ENCODE measurements at regions not wholly inside any gene's neighbourhood (a gene's known extent, or its start where the extent isn't known, plus 50 kb on each side); places are given as distances from the start of the nearest gene placed in this dataset.

DNA sequence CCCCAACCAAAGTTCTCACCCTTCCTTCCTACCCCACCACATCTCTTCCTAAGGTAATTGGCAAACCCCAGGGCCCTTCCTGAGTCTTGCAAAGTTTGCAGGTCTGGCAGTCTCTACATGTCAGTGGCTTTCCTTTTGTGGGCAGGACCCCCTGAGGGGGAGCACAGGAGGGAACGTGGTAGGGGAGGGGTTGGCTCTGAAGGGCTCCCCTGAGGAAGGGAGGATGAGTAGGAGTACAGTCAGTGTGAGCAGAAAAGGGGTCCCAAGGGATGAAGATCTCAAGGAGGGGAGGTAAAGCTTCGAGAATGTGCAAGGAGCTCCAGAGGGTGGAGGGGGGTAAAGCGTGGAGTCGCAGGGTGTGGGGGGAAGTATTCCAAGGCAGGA lies 206.9 kb downstream of the RAB11FIP4 start:
- no peak overlapping the region for H3K27ac ChIP-seq (ENCODE audit: low read length)
- H3K9ac ChIP-seq (ENCODE audit: low read length) = no peak overlapping the region
- H3K36me3 ChIP-seq (replicated peaks; ENCODE audit: insufficient read depth, low read length) = no peaks in the 10 kb centered on the region
- no peak for TF ChIP-seq EZH2phosphoT487 (IDR thresholded peaks at IDR 0.05; ENCODE audit: low read length)
- TF ChIP-seq EZH2 (optimal IDR thresholded peaks at IDR 0.05; ENCODE audit: low read depth, low read length) = no peak
- TF ChIP-seq, protein P1, sequence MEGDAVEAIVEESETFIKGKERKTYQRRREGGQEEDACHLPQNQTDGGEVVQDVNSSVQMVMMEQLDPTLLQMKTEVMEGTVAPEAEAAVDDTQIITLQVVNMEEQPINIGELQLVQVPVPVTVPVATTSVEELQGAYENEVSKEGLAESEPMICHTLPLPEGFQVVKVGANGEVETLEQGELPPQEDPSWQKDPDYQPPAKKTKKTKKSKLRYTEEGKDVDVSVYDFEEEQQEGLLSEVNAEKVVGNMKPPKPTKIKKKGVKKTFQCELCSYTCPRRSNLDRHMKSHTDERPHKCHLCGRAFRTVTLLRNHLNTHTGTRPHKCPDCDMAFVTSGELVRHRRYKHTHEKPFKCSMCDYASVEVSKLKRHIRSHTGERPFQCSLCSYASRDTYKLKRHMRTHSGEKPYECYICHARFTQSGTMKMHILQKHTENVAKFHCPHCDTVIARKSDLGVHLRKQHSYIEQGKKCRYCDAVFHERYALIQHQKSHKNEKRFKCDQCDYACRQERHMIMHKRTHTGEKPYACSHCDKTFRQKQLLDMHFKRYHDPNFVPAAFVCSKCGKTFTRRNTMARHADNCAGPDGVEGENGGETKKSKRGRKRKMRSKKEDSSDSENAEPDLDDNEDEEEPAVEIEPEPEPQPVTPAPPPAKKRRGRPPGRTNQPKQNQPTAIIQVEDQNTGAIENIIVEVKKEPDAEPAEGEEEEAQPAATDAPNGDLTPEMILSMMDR (IDR thresholded peaks at IDR 0.05; ENCODE audit: low read length) = no peak
- no peak for DNase-seq
- no peaks in the 10 kb centered on the region for H3K9me3 ChIP-seq (replicated peaks; ENCODE audit: insufficient read depth, low read length)
- no peaks in the 10 kb centered on the region for H3K9me2 ChIP-seq (replicated peaks; ENCODE audit: insufficient read depth, low read length)
- no peak overlapping the region for H2AFZ ChIP-seq (ENCODE audit: low read length)
- H3F3A ChIP-seq (ENCODE audit: insufficient read depth, low read length) = no peaks in the 10 kb centered on the region
- no peaks in the 10 kb centered on the region for H4K20me1 ChIP-seq (ENCODE audit: insufficient read depth, low read length)
- no peaks in the 10 kb centered on the region for H3K79me2 ChIP-seq (ENCODE audit: low read length)
- no peak overlapping the region for H3K4me3 ChIP-seq (ENCODE audit: low read length)
- H3K4me1 ChIP-seq (ENCODE audit: low read length) = peaks cover 10% of the 10 kb centered on the region
- H3K27me3 ChIP-seq (replicated peaks; ENCODE audit: insufficient read depth, low read length) = no peaks in the 10 kb centered on the region
- no peak overlapping the region for H3K4me2 ChIP-seq (ENCODE audit: low read depth, low read length)

DNA sequence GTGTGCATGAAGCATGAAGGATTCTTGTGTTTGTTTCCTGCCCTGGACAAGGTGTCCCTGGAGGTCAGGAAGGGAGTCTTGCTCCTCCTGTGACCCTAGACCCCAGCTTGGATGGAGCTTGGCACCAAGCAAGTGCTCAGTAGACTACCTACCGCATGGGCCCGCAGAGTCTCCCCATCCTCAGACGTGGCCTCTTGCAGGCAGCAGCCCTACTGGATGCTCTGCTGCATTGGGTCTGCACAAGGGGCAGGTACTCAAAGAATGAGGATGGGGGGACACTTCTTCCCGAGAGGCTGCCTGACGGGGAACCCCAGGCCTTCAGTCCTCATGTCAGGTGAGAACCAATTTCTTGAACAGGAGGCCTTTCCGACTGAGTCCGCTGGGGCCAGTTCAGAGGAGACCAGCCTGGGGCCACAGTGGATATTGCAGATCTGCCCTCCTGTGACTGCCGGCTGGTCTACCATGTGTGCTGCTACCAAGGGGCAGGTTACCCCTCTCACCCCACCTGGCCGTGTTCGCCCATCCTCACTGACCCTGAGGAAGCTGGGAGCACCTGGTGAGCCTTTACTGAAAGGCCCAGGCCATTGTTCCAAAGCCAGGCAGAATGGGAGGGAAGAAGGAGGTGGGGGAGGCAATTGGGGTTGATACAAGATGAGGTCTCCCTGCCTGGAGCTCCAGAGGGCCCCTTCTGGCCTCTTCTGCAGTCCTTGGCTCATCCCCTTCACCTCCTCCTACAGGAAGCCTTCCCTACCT lies 206.3 kb downstream of the RAB11FIP4 start:
- no peak for DNase-seq
- no peaks in the 10 kb centered on the region for H4K20me1 ChIP-seq (ENCODE audit: insufficient read depth, low read length)
- H3K27ac ChIP-seq (ENCODE audit: low read length) = no peak overlapping the region
- TF ChIP-seq EZH2 (optimal IDR thresholded peaks at IDR 0.05; ENCODE audit: low read depth, low read length) (no peak), EZH2phosphoT487 (IDR thresholded peaks at IDR 0.05; ENCODE audit: low read length) (no peak)
- TF ChIP-seq, protein P1 (IDR thresholded peaks at IDR 0.05; ENCODE audit: low read length) = no peak
- no peaks in the 10 kb centered on the region for H3K9me2 ChIP-seq (replicated peaks; ENCODE audit: insufficient read depth, low read length)
- no peaks in the 10 kb centered on the region for H3F3A ChIP-seq (ENCODE audit: insufficient read depth, low read length)
- peaks cover 10% of the 10 kb centered on the region for H3K4me1 ChIP-seq (ENCODE audit: low read length)
- no peaks in the 10 kb centered on the region for H3K79me2 ChIP-seq (ENCODE audit: low read length)
- no peaks in the 10 kb centered on the region for H3K9me3 ChIP-seq (replicated peaks; ENCODE audit: insufficient read depth, low read length)
- no peak overlapping the region for H3K4me2 ChIP-seq (ENCODE audit: low read depth, low read length)
- no peak overlapping the region for H3K9ac ChIP-seq (ENCODE audit: low read length)
- H3K4me3 ChIP-seq (ENCODE audit: low read length) = no peak overlapping the region
- H2AFZ ChIP-seq (ENCODE audit: low read length) = no peak overlapping the region
- no peaks in the 10 kb centered on the region for H3K27me3 ChIP-seq (replicated peaks; ENCODE audit: insufficient read depth, low read length)
- H3K36me3 ChIP-seq (replicated peaks; ENCODE audit: insufficient read depth, low read length) = no peaks in the 10 kb centered on the region

DNA sequence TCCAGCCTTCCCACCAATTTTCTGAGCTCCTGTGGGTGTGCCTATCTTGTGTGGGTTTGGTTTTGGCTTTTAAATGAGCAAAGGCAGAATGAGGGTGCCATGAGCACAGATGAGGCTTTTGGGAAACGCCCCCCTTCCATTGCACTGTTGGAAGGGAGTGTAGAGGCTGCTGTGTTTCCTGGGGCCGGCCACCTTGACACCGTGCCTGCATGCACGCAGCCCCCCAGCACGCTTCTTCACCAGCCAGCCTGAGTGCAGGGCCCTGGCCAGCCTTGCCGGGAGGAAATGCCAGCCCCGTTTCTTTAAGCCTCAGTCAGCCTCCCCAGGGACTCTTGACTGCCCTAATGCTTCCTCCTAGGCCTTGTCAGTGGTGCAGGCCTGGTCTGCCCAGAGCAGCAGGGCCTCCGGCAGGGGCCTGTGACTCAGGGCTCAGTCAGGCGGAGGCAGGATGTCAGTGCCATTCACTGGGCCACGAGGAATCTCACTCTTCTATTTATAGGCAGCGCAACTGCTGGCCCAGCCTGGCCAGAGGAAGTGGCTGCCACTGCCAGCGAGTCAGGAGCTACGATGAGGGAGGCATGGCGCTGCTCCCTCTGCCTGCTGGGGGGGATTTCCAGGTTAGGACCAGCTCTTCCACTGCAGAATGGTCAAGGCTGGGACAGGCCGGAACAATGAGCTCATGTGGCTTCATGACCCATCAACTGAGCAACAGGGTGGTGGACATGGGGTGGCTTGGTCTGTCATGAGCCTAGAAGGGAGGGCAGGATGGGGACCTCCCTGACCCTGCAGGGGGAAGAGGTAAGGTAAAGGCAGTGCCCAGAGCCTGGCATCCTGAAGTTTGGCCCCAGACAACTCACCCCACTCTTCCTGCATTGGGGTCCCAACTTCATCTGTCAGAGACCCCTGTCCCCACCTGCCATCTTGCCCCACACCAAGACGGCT lies 205.2 kb downstream of the RAB11FIP4 start:
- Histone ChIP-seq H3K79me2 (ENCODE audit: low read length) (no peaks in the 10 kb centered on the region), H2AFZ (ENCODE audit: low read length) (peak overlapping the region; percentile 61), H3K9me2 (replicated peaks; ENCODE audit: insufficient read depth, low read length) (no peaks in the 10 kb centered on the region), H3F3A (ENCODE audit: insufficient read depth, low read length) (no peaks in the 10 kb centered on the region), H3K4me3 (ENCODE audit: low read length) (no peak overlapping the region), H3K9me3 (replicated peaks; ENCODE audit: insufficient read depth, low read length) (no peaks in the 10 kb centered on the region), H3K4me1 (ENCODE audit: low read length) (peaks cover 10% of the 10 kb centered on the region), H3K36me3 (replicated peaks; ENCODE audit: insufficient read depth, low read length) (no peaks in the 10 kb centered on the region), H3K27ac (ENCODE audit: low read length) (peak overlapping the region; percentile 34; the same call in 1 of the 2 replicates), H3K27me3 (replicated peaks; ENCODE audit: insufficient read depth, low read length) (no peaks in the 10 kb centered on the region), H4K20me1 (ENCODE audit: insufficient read depth, low read length) (no peaks in the 10 kb centered on the region), H3K9ac (ENCODE audit: low read length) (no peak overlapping the region), H3K4me2 (ENCODE audit: low read depth, low read length) (peak overlapping the region; percentile 4; the same call in 1 of the 2 replicates)
- DNase-seq = peak; percentile 35
- TF ChIP-seq EZH2phosphoT487 (IDR thresholded peaks at IDR 0.05; ENCODE audit: low read length) = no peak
- TF ChIP-seq, protein P1 (IDR thresholded peaks at IDR 0.05; ENCODE audit: low read length) = no peak
- no peak for TF ChIP-seq EZH2 (optimal IDR thresholded peaks at IDR 0.05; ENCODE audit: low read depth, low read length)
